H1 (cell line): ENCODE measurements at regions not wholly inside any gene's neighbourhood (a gene's known extent, or its start where the extent isn't known, plus 50 kb on each side); places are given as distances from the start of the nearest gene placed in this dataset.

ENCODE experiments used
- CTCF ChIA-PET: fragments of 300-600 bp; sonication (Branson Sonifier 250); formaldehyde crosslinking; loops from one replicate; lab custom pipeline; 2021; ENCODE audit not compliant: partially characterized antibody; lab: Charles Lee
- POLR2A ChIA-PET: fragments of 300-600 bp; sonication (Branson Sonifier 250); formaldehyde crosslinking; loops from one replicate; lab custom pipeline; 2021; ENCODE audit warnings: inconsistent platforms; ENCODE audit not compliant: partially characterized antibody; lab: Charles Lee
- DNase-seq, 2 experiments: peaks; one replicate each; pipeline versions ENCODE4 v3.0.0 to v3.0.0-alpha.2; 2010 to 2022; ENCODE audit warnings: low spot score in 2 of 2, low read depth in 1 of 2, mixed read lengths in 1 of 2
- FAIRE-seq: peaks from 2 replicates; lab custom pipeline; 2011; peaks lifted over from hg19 to GRCh38; lab: Jason Lieb, UNC
- H2AFZ ChIP-seq: 2 replicates; pipeline ENCODE4 v1.8.1; 2012; ENCODE audit warnings: low read length, inconsistent platforms
- H2AK5ac ChIP-seq: 2 replicates; pipeline ENCODE4 v1.6.1; 2013; ENCODE audit warnings: low read depth, low read length
- H2BK120ac ChIP-seq: replicated peaks from 2 replicates; pipeline ENCODE3; 2013; ENCODE audit warnings: low read depth, low read length, inconsistent platforms
- H2BK12ac ChIP-seq: 2 replicates; pipeline ENCODE4 v1.6.1; 2013; ENCODE audit warnings: low read depth, low read length
- H2BK15ac ChIP-seq: 2 replicates; pipeline ENCODE4 v1.6.1; 2013; ENCODE audit warnings: low read length
- H2BK20ac ChIP-seq: 2 replicates; pipeline ENCODE4 v1.6.1; 2013; ENCODE audit warnings: low read length
- H2BK5ac ChIP-seq: 2 replicates; pipeline ENCODE4 v1.6.1; 2013; ENCODE audit warnings: low read depth, low read length
- H3K14ac ChIP-seq: 2 replicates; pipeline ENCODE4 v1.6.1; 2013; ENCODE audit warnings: inconsistent platforms; ENCODE audit not compliant: insufficient read length
- H3K18ac ChIP-seq: 2 replicates; pipeline ENCODE4 v1.6.1; 2013; ENCODE audit warnings: low read length; ENCODE audit errors: extremely low read depth
- H3K23ac ChIP-seq: 2 replicates; pipeline ENCODE4 v1.6.1; 2013; ENCODE audit warnings: inconsistent platforms; ENCODE audit not compliant: insufficient read length
- H3K23me2 ChIP-seq: 2 replicates; pipeline ENCODE4 v1.6.1; 2013; ENCODE audit warnings: low read depth, low read length
- H3K27ac ChIP-seq: 2 replicates; pipeline ENCODE4 v1.6.1; 2011; ENCODE audit warnings: low read depth, low read length, inconsistent platforms
- H3K27me3 ChIP-seq, 4 experiments: replicated peaks in 1 of 4; 1 replicate in 1 of 4; 2 replicates in 3 of 4; pipeline versions ENCODE4 v1.6.1 to v1.8.1; 2011 to 2013; ENCODE audit warnings: low read length in 3 of 4, mild to moderate bottlenecking in 3 of 4, inconsistent platforms in 2 of 4, mixed read lengths in 2 of 4, moderate library complexity in 1 of 4; ENCODE audit not compliant: control insufficient read depth in 3 of 4, insufficient read depth in 3 of 4; ENCODE audit errors: extremely low read depth in 1 of 4
- H3K36me3 ChIP-seq, 4 experiments: 2 replicates each; pipeline versions ENCODE4 v1.6.1 to v1.8.1; 2011 to 2013; ENCODE audit warnings: mild to moderate bottlenecking in 4 of 4, low read length in 3 of 4, moderate library complexity in 2 of 4, control low read depth in 1 of 4, inconsistent platforms in 1 of 4; ENCODE audit not compliant: insufficient read depth in 4 of 4, control insufficient read depth in 2 of 4
- H3K4ac ChIP-seq: replicated peaks from 2 replicates; pipeline ENCODE3; 2013; ENCODE audit warnings: low read length, low read depth, mixed read lengths, inconsistent platforms; ENCODE audit not compliant: insufficient read length
- H3K4me1 ChIP-seq, 4 experiments: replicated peaks in 1 of 4; 1 replicate in 1 of 4; 2 replicates in 3 of 4; pipeline versions ENCODE4 v1.6.1 to v1.8.1; 2011 to 2013; ENCODE audit warnings: low read length in 3 of 4, inconsistent platforms in 2 of 4, mixed read lengths in 1 of 4; ENCODE audit not compliant: insufficient read depth in 4 of 4, control insufficient read depth in 3 of 4
- H3K4me2 ChIP-seq, 2 experiments: 2 replicates each; pipeline versions ENCODE4 v1.6.1 to v1.8.1; 2011 to 2013; ENCODE audit warnings: low read depth in 2 of 2, low read length in 2 of 2, control low read depth in 1 of 2, inconsistent platforms in 1 of 2, mild to moderate bottlenecking in 1 of 2; ENCODE audit not compliant: insufficient read depth in 1 of 2
- H3K4me3 ChIP-seq, 4 experiments: fragments of 200-600, 300-600 bp in 1 of 4; sonication (generic), shearing (Covaris generic), sonication (Bioruptor Twin) in 1 of 4; 2 replicates each; pipeline versions ENCODE4 v1.5.1 to v1.8.1; 2011 to 2016; ENCODE audit warnings: low read length in 4 of 4, low read depth in 3 of 4, control low read depth in 2 of 4, inconsistent platforms in 2 of 4, mild to moderate bottlenecking in 2 of 4, mixed read lengths in 1 of 4, moderate library complexity in 1 of 4; ENCODE audit not compliant: insufficient read depth in 2 of 4; ENCODE audit errors: extremely low read depth in 1 of 4
- H3K56ac ChIP-seq: replicated peaks from 2 replicates; pipeline ENCODE3; 2013; ENCODE audit warnings: low read depth, mild to moderate bottlenecking, mixed read lengths, low read length, inconsistent platforms; ENCODE audit not compliant: insufficient read length
- H3K79me1 ChIP-seq: 2 replicates; pipeline ENCODE4 v1.6.1; 2013; ENCODE audit warnings: low read depth, low read length, control low read depth
- H3K79me2 ChIP-seq, 2 experiments: 2 replicates each; pipeline versions ENCODE4 v1.6.1 to v1.8.1; 2012 to 2013; ENCODE audit warnings: low read length in 2 of 2, mild to moderate bottlenecking in 2 of 2, inconsistent platforms in 1 of 2; ENCODE audit not compliant: insufficient read depth in 2 of 2, control insufficient read depth in 1 of 2
- H3K9ac ChIP-seq, 4 experiments: replicated peaks in 1 of 4; 1 replicate in 1 of 4; 2 replicates in 3 of 4; pipeline versions ENCODE4 v1.6.1 to v1.8.1; 2011 to 2013; ENCODE audit warnings: low read depth in 3 of 4, low read length in 3 of 4, control low read depth in 2 of 4, mild to moderate bottlenecking in 2 of 4, moderate library complexity in 2 of 4, inconsistent platforms in 1 of 4; ENCODE audit errors: extremely low read depth in 1 of 4
- H3K9me3 ChIP-seq, 2 experiments: 2 replicates each; pipeline versions ENCODE4 v1.6.1 to v1.8.1; 2012 to 2013; ENCODE audit warnings: mild to moderate bottlenecking in 2 of 2, moderate library complexity in 2 of 2, control low read depth in 1 of 2, inconsistent platforms in 1 of 2, low read depth in 1 of 2, low read length in 1 of 2, mixed read lengths in 1 of 2; ENCODE audit not compliant: insufficient read depth in 2 of 2
- H4K20me1 ChIP-seq, 2 experiments: replicated peaks in 1 of 2; 2 replicates each; pipeline versions ENCODE3 to v1.8.1; 2011 to 2013; ENCODE audit warnings: inconsistent platforms in 2 of 2, low read length in 2 of 2, mild to moderate bottlenecking in 1 of 2; ENCODE audit not compliant: insufficient read depth in 2 of 2, control insufficient read depth in 1 of 2
- H4K5ac ChIP-seq: 2 replicates; pipeline ENCODE4 v1.6.1; 2013; ENCODE audit warnings: low read length, low read depth, mixed read lengths, inconsistent platforms; ENCODE audit not compliant: insufficient read length
- H4K8ac ChIP-seq: 2 replicates; pipeline ENCODE4 v1.8.0; 2013; ENCODE audit warnings: mild to moderate bottlenecking, moderate library complexity, low read length, inconsistent platforms; ENCODE audit not compliant: insufficient read depth; ENCODE audit errors: extremely low read depth
- H4K91ac ChIP-seq: replicated peaks from 2 replicates; pipeline ENCODE3; 2013; ENCODE audit warnings: low read length, mixed read lengths, inconsistent platforms; ENCODE audit not compliant: insufficient read length
- BCL11A ChIP-seq, 2 experiments: IDR thresholded peaks; one replicate each; pipeline ENCODE4 v1.6.1; 2011; ENCODE audit warnings: low read depth in 2 of 2, low read length in 2 of 2, mild to moderate bottlenecking in 2 of 2
- BRCA1 ChIP-seq: IDR thresholded peaks from 2 replicates; pipeline ENCODE4 v1.6.1; 2012; ENCODE audit warnings: low read depth, low read length, improper control_type of control experiment
- KDM4A ChIP-seq: IDR thresholded peaks from one replicate; pipeline ENCODE4 v1.7.1; 2012; ENCODE audit warnings: low read depth, mild to moderate bottlenecking, moderate library complexity, low read length, inconsistent platforms; ENCODE audit not compliant: severe bottlenecking
- NRF1 ChIP-seq: IDR thresholded peaks from 2 replicates; pipeline ENCODE4 v1.6.1; 2011; ENCODE audit warnings: mild to moderate bottlenecking, low read depth, low read length, improper control_type of control experiment
- RNF2 ChIP-seq: fragments of 200-900, 300-1000 bp; sonication (generic); IDR thresholded peaks from 2 replicates; pipeline ENCODE4 v1.7.1; 2016; ENCODE audit warnings: borderline replicate concordance, low read depth, mild to moderate bottlenecking, antibody characterized with exemption, low read length; ENCODE audit not compliant: poor library complexity, severe bottlenecking; ENCODE audit errors: missing control alignments
- WGBS, 2 experiments: shearing (Covaris generic) in 1 of 2; methylation state at CpG; one replicate each; pipeline versions ENCODE4 v1.1.6 to v1.1.7; 2013 to 2015; ENCODE audit warnings: low lambda C conversion rate in 2 of 2, mixed read lengths in 2 of 2, inconsistent platforms in 1 of 2, low coverage in 1 of 2, missing lambda C conversion rate in 1 of 2; ENCODE audit not compliant: insufficient replicate concordance in 2 of 2, insufficient coverage in 1 of 2, insufficient read length in 1 of 2; ENCODE audit errors: extremely low coverage in 1 of 2, missing lambda C conversion rate in 1 of 2; 5-methylcytosine and 5-hydroxymethylcytosine counted together

GRCh38 chr11:103844327-103845215 is 191.9 kb upstream of the DDI1 start:
- no peak overlapping the region for H2AK5ac ChIP-seq
- no peak overlapping the region for H3K14ac ChIP-seq
- no peak overlapping the region for H3K18ac ChIP-seq
- no peak overlapping the region for H3K4ac ChIP-seq
- no peak overlapping the region for H2BK20ac ChIP-seq
- H2BK120ac ChIP-seq = no peak overlapping the region
- no peak overlapping the region for H3K4me3 ChIP-seq
- no peak overlapping the region for H3K56ac ChIP-seq
- H3K23ac ChIP-seq = no peak overlapping the region
- no peak overlapping the region for H4K91ac ChIP-seq
- WGBS, 2 experiments = 81% methylated on average over 7 of the region's 7 CpGs; no CpG with 5 or more reads in 1 of the 2 experiments
- no peak overlapping the region for H3K4me2 ChIP-seq
- H4K5ac ChIP-seq = no peak overlapping the region
- DNase-seq (no peak), FAIRE-seq (no peak)
- ChIA-PET CTCF (interaction anchor here (0.7 to 1.4 kb wide), 2 partner anchors 18 to 33 kb away, joined by 4 read pairs; no protein-coding TSS in a partner anchor), POLR2A (interaction anchor here (0.7 kb wide), 1 partner anchor 10 kb away, joined by 5 read pairs; no protein-coding TSS in a partner anchor)
- no peak overlapping the region for H2AFZ ChIP-seq
- H3K9me3 ChIP-seq = no peaks in the 10 kb centered on the region
- no peak overlapping the region for H4K8ac ChIP-seq
- no peaks in the 10 kb centered on the region; the same call in 1 of the 2 replicates for H3K23me2 ChIP-seq
- H2BK12ac ChIP-seq = no peak overlapping the region
- no peaks in the 10 kb centered on the region for H3K4me1 ChIP-seq
- H4K20me1 ChIP-seq = no peaks in the 10 kb centered on the region
- H3K27ac ChIP-seq = no peak overlapping the region
- no peak overlapping the region for H3K9ac ChIP-seq
- no peaks in the 10 kb centered on the region for H3K79me2 ChIP-seq
- no peaks in the 10 kb centered on the region for H3K36me3 ChIP-seq
- no peak overlapping the region for H2BK5ac ChIP-seq
- H2BK15ac ChIP-seq = no peak overlapping the region
- H3K27me3 ChIP-seq = no peaks in the 10 kb centered on the region
- H3K79me1 ChIP-seq = no peaks in the 10 kb centered on the region
- TF ChIP-seq RNF2 (no peak), BRCA1 (no peak), NRF1 (no peak), KDM4A (no peak), BCL11A (IDR thresholded peaks at IDR 0.05; ENCODE audit: low read depth in 2 of 2, low read length in 2 of 2) (no peak)
